ENCODE measurements at regions not wholly inside any gene's neighbourhood (a gene's known extent, or its start where the extent isn't known, plus 50 kb on each side); places are given as distances from the start of the nearest gene placed in this dataset. TPM values are rescaled to one million over a fixed set of nuclear protein-coding genes. Genes with fewer than 3 reads are reported as not detected.

Small RNA genes lying in the stretch of these regions (small RNA-seq; reads per million reads assigned to genes)
- not detected for gene RNA5SP144

Data from urinary bladder (tissue), 1 donor.